Stimulated activated CD4-positive, alpha-beta T cell treated with anti-CD3 and anti-CD28 coated beads, TNF-alpha, amount 100 ng/mL, for 24 hours (primary cell): ENCODE measurements at regions not wholly inside any gene's neighbourhood (a gene's known extent, or its start where the extent isn't known, plus 50 kb on each side); places are given as distances from the start of the nearest gene placed in this dataset.
"Not testable (repeated sequence)": the region's sequence is repeated elsewhere in the genome, so short reads cannot be mapped to it uniquely, and the experiment has no call there.

Experiments used
- DNase-seq, 3 experiments: peaks; one replicate each; pipeline ENCODE4 v3.0.0-alpha.2; 2020; ENCODE audit warnings: low read depth in 3 of 3

DNA sequence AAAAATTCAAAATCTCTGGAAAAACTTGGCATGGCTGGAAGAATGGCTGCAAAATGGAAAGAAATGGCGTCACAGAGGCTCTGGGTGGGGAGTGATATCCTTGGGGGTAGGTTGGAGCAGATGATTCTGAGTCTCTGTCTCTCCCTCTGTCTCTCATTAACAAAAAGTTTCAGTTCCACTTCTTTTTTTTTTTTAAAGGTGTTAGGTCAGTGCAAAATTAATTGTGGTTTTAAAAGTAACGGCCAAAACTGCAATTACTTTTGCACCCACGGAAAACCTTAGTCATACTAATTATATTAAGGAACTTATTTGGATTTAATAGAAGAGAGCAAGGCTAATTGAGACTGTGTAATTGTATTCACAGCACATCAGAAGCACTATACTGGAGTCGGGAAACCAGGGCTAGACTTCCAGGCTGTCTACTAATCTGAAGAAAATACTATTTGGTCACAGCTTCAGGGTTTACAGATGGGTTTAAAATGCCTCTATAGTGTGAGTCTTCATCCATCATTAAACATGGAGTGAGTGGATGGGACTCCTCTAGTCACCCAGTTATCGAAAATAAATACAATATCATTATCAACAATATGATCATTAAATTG lies 289.1 kb upstream of the PLD5 start:
- no peak for DNase-seq

DNA sequence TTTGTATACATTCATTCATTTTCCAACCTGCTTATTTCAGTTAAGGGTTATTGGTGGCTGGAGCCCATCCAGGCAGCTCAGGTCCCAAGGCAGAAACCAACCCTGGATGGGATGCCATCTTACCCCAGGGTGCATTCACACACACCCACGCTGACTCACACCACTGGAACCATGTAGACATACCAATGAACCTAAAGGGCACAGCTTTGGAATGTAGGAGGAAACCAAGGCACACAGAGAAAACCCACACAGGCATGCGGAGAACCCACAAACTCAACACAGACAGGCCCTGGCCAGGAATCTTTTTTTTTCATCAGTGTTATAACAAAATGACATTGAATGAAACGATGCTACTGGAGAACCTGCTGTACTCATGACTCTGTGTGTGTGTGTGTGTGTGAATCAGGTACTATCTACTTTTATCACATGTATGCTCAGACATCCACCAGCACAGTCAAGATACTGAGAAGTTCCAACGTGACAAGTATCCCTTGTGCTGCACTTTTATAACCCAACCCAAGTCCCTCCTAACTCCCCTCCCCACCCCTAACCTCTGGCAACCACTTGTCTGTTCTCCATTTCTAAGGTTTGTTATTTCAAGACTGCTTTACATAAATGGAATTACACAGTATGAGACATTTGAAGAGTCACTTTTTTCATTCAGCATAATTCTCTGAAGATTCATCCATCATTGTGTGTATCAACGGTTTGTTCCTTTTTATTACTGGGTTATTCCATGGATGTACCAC lies 286.8 kb upstream of the PLD5 start:
- no peak for DNase-seq

DNA sequence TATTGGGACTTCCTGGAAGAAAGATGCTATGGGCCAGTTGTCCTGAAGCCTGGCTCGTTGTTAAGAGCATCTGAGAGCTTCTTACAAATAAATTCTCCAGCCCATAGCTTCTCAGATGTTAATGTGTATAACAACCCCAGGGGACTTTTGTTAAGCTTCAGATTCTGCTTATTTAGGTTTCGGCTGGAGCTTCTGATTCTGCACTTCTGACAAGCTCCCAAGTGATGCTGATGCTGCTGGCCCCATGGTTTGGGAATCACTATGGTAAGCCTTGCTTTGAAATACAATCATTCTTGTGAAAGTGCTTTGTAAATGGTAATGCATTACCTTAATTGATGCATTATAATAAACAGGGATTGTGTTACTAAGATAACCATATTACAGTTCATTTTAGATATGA lies 281.8 kb upstream of the PLD5 start:
- DNase-seq, result no peak

DNA sequence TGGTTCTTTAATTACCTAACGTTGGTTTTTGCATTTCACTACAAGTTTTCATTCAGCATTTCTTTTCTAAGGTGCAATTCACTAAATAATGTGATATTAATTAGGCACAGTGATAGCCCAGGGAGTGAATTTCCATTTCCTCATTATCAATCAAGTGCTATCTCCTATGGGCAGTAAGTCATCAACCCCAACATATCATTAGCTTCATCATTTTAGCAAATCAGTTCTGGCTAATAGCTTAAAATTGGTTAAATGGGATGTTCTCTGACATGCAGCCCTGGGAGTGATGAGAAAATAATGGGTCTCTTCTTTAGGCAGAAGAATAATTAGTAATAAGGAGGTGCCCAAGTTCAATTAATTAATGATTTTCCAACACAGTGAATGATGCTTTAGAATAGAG lies 280.9 kb upstream of the PLD5 start:
- DNase-seq, result not testable (repeated sequence)

DNA sequence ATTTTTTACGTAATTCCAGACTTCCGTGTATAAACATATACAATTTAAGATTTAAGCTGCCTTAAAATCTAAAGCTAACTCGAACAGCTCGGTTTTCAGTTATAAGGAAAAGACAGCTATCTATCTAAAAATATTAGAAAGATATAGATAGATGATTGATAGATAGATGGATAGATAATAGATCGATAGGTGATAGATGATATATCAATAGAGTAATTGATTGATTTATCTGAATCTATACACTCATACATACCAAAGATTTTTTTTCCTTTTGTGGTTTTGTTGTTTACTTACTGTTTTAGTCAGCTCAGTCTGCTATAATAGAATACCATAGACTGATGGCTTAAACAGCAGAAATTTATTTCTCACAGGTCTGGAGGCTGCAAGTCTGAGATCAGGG lies 278.5 kb upstream of the PLD5 start:
- DNase-seq, result no peak

DNA sequence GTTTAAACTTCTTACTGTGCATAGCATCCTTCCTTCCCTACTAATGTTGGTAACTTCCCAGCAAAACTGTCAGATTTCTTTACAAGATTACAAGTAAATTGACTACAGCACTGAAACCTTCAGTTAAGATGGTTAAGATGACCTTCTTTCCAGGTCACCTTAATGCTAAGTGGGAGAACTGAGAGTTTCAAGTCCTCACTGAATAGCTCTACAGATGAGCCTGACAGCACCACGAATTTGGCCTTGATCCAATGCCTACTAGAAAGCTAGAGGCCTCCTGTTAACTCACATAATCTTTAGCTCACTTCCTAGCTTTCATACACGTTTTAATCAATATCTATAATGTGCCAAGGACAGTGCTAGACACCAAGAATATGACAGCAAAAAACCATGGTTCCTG lies 276.0 kb upstream of the PLD5 start:
- no peak for DNase-seq

DNA sequence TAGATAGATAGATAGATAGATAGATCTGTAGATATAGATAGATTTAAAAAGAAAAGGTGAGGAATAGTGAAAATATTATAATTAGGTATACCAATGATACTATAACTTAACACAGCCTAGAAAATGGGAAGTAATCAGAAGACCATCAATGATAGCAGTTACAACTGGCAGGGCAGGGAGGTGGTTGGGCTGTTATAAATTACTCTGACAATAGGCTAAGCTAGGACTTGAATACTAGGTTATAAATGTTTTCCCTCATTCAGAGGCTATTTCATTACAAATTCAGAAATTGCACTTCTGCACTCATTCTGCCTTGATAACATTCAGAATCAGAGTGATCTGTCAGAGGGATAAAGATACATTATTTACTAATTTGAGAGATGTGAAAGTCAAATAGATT lies 273.4 kb upstream of the PLD5 start:
- no peak for DNase-seq

DNA sequence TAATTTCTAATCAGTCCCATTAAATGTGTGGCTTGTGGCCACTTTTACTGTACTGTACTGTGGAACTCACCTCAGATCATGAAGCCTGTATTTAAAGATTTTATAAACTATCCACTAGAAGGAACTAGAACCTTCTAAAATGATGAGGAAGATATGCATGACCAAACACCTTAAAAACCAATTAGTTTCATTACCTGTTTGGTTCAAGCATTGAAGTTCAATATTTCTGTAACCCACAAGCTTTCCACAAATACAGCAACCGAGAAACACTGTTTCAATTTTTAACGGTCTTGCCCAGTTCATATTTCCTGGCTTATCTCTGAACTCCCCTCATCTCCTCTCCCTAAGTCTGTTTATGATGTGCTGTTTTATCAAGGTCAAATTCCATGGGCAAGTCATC lies 264.3 kb upstream of the PLD5 start:
- no peak for DNase-seq

DNA sequence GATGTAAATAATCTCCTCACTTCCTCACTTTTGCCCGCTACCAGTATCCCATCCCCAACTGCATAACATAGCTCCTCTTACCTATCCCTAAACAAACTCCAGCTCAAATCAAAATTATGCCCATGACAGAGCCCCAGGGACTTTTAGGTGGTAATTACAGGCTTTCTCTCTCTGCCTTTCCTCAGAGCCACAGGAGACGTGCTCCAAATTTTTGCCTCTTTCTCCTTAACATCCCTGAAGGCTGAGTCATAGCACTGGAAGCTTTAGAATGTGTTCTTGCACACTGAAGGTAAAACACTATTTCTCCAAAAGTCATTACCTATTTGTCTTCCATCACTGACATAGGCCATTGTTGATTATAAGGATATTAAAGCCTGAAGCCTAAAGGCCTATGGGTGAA lies 263.5 kb upstream of the PLD5 start:
- no peak for DNase-seq

DNA sequence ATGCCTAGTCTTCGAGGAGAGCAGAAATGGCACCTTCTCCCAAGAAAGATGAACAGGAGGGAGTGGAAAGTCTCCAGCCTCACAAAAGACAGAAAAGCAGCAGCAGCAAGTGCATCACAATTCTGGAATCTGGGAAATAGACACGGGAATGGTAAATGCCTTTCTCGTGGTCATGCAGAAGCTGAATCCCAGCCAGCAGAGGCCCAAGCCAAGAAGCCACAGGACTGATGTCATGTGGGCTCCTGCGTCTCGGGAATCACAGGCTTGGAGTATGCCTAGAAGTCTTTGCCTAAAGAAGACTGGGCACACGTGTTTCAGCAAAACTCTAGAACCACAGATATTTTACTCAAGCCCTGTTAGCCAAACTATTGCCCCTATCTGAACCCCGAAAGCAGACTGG lies 260.3 kb upstream of the PLD5 start:
- DNase-seq, result no peak

DNA sequence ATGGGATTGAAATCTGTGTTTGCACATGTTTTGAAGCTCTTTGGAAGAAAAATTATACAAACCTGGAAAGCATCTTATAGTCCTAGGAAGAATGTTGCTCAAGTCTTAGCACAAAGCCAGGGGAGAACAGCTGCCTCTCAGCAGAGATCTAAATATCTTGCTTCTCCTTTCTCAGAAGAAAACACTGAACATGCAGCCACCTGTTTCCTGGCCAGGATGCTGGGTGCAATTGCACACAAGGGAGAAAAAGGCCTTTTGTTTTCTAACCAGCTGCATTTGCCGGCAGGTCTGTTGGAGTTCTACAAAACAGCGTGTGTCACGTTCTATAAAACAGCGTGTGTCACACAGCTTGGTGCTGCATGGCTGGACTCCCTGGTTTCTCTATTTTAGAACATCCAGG lies 259.6 kb upstream of the PLD5 start:
- DNase-seq, result no peak

DNA sequence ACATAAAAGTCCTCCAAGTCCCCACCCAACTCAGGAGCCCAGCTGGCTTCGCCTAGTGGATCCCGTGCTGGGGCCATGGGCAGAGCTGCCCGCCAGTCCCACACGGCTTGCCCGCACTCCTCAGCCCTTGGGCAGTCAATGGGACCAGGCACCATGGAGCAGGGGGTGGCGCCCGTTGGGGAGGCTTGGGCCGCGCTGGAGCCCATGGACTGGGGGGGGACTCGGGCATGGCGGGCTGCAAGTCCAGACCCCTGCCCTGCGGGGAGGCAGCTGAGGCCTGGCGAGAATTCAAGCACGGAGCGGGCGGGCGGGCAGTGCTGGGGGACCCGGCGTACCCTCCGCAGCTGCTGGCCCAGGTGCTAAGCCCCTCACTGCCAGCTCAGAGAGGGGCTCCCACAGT lies 249.8 kb upstream of the PLD5 start:
- DNase-seq, result no peak

DNA sequence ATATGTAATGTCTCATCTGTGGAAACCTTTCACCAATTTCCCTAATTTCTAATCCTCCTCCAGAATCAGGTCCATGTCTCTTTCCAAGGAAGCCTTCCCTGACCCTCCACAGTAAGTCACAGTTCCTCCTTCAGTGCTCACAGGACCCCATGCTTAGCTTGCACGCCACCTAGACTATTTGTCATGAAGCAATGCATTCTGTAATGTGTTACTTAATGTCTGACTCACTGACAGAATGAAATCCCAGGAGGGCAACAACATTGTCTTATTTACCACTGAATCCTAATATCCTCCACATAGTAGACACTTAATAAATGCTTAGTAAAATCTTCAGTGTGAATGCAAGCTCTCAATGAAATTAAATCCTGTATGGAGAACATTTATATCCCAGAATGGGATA lies 245.9 kb upstream of the PLD5 start:
- no peak for DNase-seq

DNA sequence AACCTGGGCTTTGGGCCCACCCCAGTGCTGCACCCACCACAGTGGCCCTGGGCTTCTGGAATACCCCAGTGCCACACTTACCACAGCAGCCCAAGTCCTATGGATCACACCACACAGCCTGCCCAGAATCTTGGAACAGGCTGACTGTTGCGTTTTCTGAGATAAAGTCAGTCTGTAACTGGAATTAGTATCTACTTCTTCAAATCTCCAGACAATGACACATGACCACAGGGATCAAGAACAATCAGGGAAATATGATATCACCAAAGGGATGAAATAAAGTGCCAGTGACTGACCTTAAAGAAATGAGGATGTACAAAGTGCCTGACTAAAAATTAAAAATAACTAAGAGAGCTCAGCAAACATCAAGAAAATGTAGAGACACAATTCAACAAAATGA lies 239.7 kb upstream of the PLD5 start:
- DNase-seq, result no peak

DNA sequence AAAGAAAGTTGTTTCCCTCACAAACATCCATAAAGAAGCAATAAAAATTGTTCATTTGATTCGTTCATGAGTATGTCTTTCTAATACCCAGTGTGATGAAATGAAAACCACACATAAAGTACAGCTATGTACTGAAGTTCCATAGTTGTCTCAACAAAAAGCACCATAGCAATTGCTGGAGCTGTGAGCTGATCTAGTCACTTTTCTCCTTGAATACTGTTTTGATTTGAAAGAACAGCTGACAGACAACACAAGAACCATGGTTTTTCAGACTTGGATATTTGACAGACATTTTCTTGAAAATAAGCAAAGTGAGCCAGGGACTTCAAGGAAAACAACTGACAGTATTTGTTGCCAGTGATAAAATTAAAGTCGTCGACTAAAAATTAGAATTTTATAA lies 237.1 kb upstream of the PLD5 start:
- no peak for DNase-seq

DNA sequence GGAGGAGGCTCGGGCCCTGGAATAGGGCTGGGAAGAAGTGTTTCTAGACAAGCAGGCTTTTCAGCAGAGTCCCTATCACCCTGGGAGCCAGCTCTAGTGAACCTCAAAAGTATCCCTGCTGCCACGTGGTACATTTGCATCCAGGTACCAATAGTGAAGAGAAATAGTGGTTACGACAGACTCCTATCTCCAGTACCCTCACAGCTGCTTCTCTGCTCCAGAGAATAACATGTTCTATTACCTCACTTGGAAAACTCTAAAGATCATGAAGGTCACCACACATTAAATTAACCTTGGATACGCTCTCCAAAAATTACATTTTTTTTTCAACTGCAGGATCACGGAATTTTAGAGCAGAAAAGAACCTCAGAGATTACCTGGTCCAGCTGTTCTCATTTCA lies 230.4 kb upstream of the PLD5 start:
- no peak for DNase-seq

DNA sequence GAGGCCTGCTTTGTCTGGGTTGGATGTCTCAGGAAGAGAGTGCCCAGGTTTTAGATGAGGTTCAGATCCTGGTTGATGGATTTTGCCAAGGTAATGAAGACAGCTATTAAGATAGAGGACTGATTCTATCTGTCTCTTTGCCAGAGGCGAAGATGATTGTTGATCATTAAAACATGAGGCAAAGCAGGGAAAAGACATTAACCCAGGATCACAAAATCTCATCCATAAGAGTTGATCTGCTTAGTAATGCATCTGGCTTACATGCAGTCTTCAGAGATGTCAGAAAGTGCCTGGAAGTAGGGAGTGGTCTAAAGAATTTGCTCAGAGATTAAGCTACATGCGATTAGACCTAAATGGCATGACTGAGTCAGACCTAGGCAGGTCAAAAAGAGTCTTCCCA lies 229.6 kb upstream of the PLD5 start:
- no peak for DNase-seq

DNA sequence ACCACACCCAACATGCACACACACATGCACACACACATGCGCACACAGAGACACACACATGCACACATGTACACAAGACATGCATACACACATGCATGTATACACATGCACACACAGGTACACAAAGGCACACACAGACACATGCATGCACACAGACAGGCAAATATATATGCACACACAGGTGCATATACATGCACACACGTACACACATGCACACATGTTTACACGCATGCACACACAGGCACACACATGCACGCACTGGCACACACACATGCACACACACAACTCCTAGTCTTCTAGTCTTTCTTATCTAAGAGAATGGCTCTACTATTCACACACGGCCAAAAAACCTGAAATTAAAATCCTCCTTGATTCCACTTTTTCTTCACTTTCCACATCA lies 222.7 kb upstream of the PLD5 start:
- DNase-seq, result no peak

DNA sequence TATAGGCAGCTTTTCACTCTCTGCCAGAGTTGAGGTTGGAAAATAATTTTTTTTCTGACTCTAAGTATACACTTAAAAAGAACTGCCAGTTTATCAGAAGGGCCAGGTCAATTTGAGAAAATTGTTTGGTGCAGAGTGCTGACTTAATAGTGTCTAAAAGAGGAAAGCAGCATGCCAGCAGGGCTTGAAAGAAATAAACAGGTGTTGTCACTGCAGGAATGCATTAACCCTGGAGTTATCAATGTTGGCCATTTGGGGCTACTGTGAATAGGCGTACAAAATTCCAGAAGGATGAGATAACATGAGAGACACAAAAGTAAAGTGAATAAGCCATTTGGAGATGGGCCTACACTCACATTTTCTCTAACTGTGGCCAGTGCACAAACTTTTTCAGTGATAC lies 220.6 kb upstream of the PLD5 start:
- DNase-seq, result no peak

DNA sequence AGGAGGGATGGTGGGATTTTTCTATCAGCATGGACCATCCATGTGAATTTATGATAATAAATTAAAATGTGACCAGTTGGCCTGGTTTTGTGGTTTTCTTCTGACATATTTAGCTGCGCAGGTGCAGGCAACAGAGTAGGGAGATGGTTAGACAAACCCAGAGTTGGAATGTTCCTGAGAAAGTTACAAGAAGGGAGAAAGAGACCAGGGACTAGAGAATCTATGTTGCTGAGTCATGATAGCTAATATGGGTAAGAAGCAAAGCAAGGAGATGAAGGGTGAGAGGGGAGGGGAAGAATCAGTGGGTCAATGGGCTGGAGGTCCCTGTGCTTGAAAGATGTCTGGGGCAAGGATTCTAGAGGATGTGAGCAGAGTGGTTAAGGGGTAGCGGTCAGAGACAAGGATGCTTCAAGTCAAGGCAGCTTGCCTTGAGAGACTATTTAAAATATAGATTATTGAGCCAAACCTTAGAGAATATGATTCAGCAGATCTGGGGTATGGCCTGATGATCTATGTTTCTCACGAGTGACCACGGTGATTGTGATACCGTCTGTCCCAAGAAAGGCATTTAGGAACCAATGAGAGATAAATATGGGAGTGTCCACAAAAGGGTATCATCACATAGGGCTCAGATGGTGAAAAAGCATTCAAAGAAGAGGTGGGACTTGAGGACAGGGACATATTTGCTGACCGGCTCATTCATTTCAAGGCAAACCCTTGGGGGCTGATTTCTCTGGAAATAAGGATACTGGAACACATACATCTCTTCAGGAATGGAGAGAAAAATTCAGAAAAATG lies 219.7 kb upstream of the PLD5 start:
- DNase-seq, result no peak

DNA sequence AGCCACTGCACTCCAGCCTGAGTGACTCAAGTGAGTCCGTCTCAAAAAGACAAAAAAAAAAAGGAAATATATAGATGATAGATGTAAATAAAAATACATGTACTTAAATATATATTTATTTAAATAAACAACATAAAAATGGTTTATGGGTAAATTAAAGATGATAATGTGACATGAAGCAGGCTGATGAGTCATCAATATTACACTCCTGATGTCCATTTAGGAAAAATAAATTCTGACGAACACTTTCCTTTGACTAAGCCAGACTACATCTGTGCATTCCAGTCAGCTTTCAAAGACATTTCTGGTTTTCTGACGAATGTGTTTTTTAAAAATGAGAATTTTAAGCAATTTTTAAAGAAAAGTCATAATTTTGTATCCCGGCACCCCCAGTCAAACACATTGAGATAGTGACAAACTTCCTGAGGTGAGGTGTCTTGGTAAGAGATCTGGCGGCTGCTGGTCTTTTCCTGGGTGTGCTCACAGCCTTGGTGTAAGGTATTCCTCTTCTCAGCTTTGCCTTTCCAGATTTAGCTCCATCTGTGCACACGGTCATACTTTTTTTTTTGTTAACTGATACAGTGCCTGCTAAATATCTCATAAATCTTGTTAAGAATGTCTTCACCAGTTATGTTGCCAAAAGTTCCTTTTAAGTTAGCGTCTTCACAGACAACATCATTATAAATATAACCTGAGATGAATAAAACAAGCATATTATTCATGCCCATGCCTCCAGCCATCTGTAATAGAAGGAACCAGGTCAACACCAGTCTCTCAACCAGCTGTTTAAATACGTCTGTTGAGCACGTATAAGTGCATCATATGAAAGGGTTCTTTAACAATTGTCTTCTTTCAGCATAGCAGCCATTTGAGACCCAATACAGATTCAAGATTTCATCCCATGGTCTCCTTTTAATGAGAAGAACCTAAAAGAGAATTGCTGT lies 214.5 kb upstream of the PLD5 start:
- DNase-seq, result no peak

DNA sequence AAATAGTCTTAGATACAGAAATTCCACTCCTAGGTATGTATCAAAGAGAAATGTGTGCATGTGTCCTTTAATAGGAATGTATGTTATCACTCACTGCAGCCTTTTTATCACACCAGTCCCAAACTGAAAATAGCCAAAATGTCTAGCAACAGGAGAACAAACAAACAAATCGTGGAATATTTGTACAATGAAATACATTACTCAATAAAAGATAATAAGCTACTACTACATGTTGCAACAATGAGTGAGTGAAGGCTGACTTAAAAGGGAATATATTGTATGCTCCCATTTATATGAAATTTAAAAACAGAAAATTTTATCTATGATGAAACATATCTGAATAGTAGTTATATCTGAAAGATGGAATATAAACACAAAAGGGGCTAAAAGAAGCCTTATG lies 212.1 kb upstream of the PLD5 start:
- DNase-seq, result no peak
